Smooth muscle cell (in vitro differentiated cells): ENCODE measurements at regions not wholly inside any gene's neighbourhood (a gene's known extent, or its start where the extent isn't known, plus 50 kb on each side); places are given as distances from the start of the nearest gene placed in this dataset.

Experiments
- DNase-seq: peaks from one replicate; lab custom pipeline; 2025; ENCODE audit not compliant: unreplicated experiment; lab: John Stamatoyannopoulos, UW
- H2AFZ ChIP-seq: fragments of 200-600 bp; sonication (generic); 2 replicates; pipeline ENCODE4 v1.6.0; 2016; ENCODE audit warnings: antibody characterized with exemption, low read depth, mild to moderate bottlenecking
- H3F3A ChIP-seq: fragments of 200-600 bp; sonication (generic); 2 replicates; pipeline ENCODE4 v1.6.0; 2017; ENCODE audit warnings: antibody characterized with exemption, low read depth
- H3K27ac ChIP-seq: fragments of 200-600 bp; sonication (generic); 2 replicates; pipeline ENCODE4 v1.5.1; 2016; ENCODE audit warnings: low read depth, mild to moderate bottlenecking
- H3K27me3 ChIP-seq: fragments of 200-600 bp; sonication (generic); 2 replicates; pipeline ENCODE4 v1.6.1; 2016; ENCODE audit warnings: low read depth, mild to moderate bottlenecking
- H3K36me3 ChIP-seq: fragments of 200-600 bp; sonication (generic); 2 replicates; pipeline ENCODE4 v1.5.1; 2016; ENCODE audit warnings: low read depth
- H3K4me1 ChIP-seq: fragments of 200-600 bp; sonication (generic); 2 replicates; pipeline ENCODE4 v1.5.1; 2016; ENCODE audit warnings: low read depth
- H3K4me2 ChIP-seq: fragments of 200-600 bp; sonication (generic); 2 replicates; pipeline ENCODE4 v1.6.0; 2016; ENCODE audit warnings: mild to moderate bottlenecking
- H3K4me3 ChIP-seq: fragments of 200-600 bp; sonication (generic); 2 replicates; pipeline ENCODE4 v1.5.1; 2016; ENCODE audit warnings: mild to moderate bottlenecking
- H3K79me2 ChIP-seq: fragments of 200-600 bp; sonication (generic); 2 replicates; pipeline ENCODE4 v1.6.0; 2016; ENCODE audit warnings: low read depth, mild to moderate bottlenecking
- H3K9ac ChIP-seq: fragments of 200-600 bp; sonication (generic); 2 replicates; pipeline ENCODE4 v1.6.0; 2016; ENCODE audit warnings: low read depth
- H3K9me3 ChIP-seq: fragments of 200-600 bp; sonication (generic); replicated peaks from 2 replicates; pipeline ENCODE4 v1.5.1; 2016; ENCODE audit warnings: low read depth
- H4K20me1 ChIP-seq: fragments of 200-600 bp; sonication (generic); 2 replicates; pipeline ENCODE4 v1.6.0; 2016; ENCODE audit warnings: low read depth
- CTCF ChIP-seq: fragments of 200-600 bp; sonication (generic); IDR thresholded peaks from 2 replicates; pipeline ENCODE4 v1.5.1; 2017; ENCODE audit warnings: borderline replicate concordance, mild to moderate bottlenecking, antibody characterized with exemption; ENCODE audit not compliant: insufficient read depth, poor library complexity, severe bottlenecking
- WGBS: methylation state at CpG from one replicate; pipeline ENCODE4 v1.1.7; 2016; ENCODE audit warnings: low lambda C conversion rate; 5-methylcytosine and 5-hydroxymethylcytosine counted together

- H3K9me3 ChIP-seq = no peaks in the 10 kb centered on the region
- H4K20me1 ChIP-seq = no peaks in the 10 kb centered on the region
- no peaks in the 10 kb centered on the region for H3K27me3 ChIP-seq
- no peaks in the 10 kb centered on the region for H3F3A ChIP-seq
- no peaks in the 10 kb centered on the region for H3K4me1 ChIP-seq
- no peak overlapping the region for H2AFZ ChIP-seq
- 66% methylated on average over 2 of the region's 2 CpGs for WGBS
- no peak overlapping the region for H3K27ac ChIP-seq
- no peak overlapping the region for H3K9ac ChIP-seq
- no peak for DNase-seq
- H3K4me3 ChIP-seq = no peak overlapping the region
- TF ChIP-seq CTCF = no peak
- no peaks in the 10 kb centered on the region for H3K79me2 ChIP-seq
- H3K4me2 ChIP-seq = no peak overlapping the region
- no peaks in the 10 kb centered on the region for H3K36me3 ChIP-seq
Measured at GRCh38 chr5:108588323-108588722, 159.4 kb upstream of the FER start.

- H3K36me3 ChIP-seq = no peaks in the 10 kb centered on the region
- H3K4me2 ChIP-seq = no peak overlapping the region
- H3K9ac ChIP-seq = no peak overlapping the region
- TF ChIP-seq CTCF = no peak
- no peaks in the 10 kb centered on the region for H3K79me2 ChIP-seq
- H3K4me1 ChIP-seq = no peaks in the 10 kb centered on the region
- peak overlapping the region; percentile 18 for H2AFZ ChIP-seq
- no peak for DNase-seq
- H3K9me3 ChIP-seq = no peaks in the 10 kb centered on the region
- H3K4me3 ChIP-seq = no peak overlapping the region
- H4K20me1 ChIP-seq = no peaks in the 10 kb centered on the region
- H3K27me3 ChIP-seq = no peaks in the 10 kb centered on the region
- no peaks in the 10 kb centered on the region for H3F3A ChIP-seq
- H3K27ac ChIP-seq = no peak overlapping the region
Measured at GRCh38 chr5:108587821-108588220, 159.9 kb upstream of the FER start.

- Histone ChIP-seq H2AFZ (no peak overlapping the region), H3F3A (no peaks in the 10 kb centered on the region), H3K27ac (no peak overlapping the region), H3K36me3 (no peaks in the 10 kb centered on the region), H3K27me3 (no peaks in the 10 kb centered on the region), H3K4me3 (no peak overlapping the region), H3K9me3 (no peaks in the 10 kb centered on the region), H3K4me1 (no peaks in the 10 kb centered on the region), H3K9ac (no peak overlapping the region), H4K20me1 (no peaks in the 10 kb centered on the region), H3K79me2 (no peaks in the 10 kb centered on the region), H3K4me2 (no peak overlapping the region)
- no peak for TF ChIP-seq CTCF
- DNase-seq = no peak
Measured at GRCh38 chr5:108581026-108581425, 166.7 kb upstream of the FER start.

GRCh38 chr5:108579236-108579635 lies 168.5 kb upstream of the FER start:
- no peaks in the 10 kb centered on the region for H3F3A ChIP-seq
- no peak for DNase-seq
- H2AFZ ChIP-seq = no peak overlapping the region
- no peak for TF ChIP-seq CTCF
- H3K27me3 ChIP-seq = no peaks in the 10 kb centered on the region
- no peaks in the 10 kb centered on the region for H4K20me1 ChIP-seq
- H3K36me3 ChIP-seq = no peaks in the 10 kb centered on the region
- H3K4me3 ChIP-seq = no peak overlapping the region
- no peak overlapping the region for H3K9ac ChIP-seq
- H3K4me1 ChIP-seq = no peaks in the 10 kb centered on the region
- no peaks in the 10 kb centered on the region for H3K79me2 ChIP-seq
- WGBS = 81% methylated on average over 4 of the region's 4 CpGs
- no peak overlapping the region for H3K4me2 ChIP-seq
- no peak overlapping the region for H3K27ac ChIP-seq
- no peaks in the 10 kb centered on the region for H3K9me3 ChIP-seq
